ENCODE measurements at regions not wholly inside any gene's neighbourhood (a gene's known extent, or its start where the extent isn't known, plus 50 kb on each side); places are given as distances from the start of the nearest gene placed in this dataset.
A peak's percentile ranks its signal among the peaks of the same experiment; 100 is the strongest.

DNA sequence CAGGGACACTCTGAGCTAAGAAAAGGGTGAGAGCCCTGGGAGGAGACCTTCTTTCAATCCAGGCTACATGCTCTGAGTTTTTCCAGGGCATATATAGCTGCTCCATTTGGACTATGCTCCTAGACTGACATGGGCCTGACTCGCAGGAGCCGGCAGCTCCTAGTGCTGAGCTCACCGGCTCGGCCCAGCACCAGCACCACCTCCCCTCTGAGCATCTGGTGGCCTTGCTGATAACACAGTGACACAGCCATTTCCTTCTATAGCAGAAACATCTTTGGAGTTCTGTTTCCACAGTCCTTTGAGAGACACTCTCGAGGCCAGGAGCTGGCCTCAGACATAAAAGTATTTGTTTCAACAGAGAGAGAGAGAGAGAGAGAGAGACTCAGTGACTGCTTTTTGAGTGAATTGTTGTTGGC is 184.9 kb downstream of the TM9SF2 start (continued):
- no peak for TF ChIP-seq ZNF20 (CRISPR knock-in tag; IDR thresholded peaks at IDR 0.05)
- TF ChIP-seq, protein P1, sequence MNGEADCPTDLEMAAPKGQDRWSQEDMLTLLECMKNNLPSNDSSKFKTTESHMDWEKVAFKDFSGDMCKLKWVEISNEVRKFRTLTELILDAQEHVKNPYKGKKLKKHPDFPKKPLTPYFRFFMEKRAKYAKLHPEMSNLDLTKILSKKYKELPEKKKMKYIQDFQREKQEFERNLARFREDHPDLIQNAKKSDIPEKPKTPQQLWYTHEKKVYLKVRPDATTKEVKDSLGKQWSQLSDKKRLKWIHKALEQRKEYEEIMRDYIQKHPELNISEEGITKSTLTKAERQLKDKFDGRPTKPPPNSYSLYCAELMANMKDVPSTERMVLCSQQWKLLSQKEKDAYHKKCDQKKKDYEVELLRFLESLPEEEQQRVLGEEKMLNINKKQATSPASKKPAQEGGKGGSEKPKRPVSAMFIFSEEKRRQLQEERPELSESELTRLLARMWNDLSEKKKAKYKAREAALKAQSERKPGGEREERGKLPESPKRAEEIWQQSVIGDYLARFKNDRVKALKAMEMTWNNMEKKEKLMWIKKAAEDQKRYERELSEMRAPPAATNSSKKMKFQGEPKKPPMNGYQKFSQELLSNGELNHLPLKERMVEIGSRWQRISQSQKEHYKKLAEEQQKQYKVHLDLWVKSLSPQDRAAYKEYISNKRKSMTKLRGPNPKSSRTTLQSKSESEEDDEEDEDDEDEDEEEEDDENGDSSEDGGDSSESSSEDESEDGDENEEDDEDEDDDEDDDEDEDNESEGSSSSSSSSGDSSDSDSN (CRISPR knock-in tag; IDR thresholded peaks at IDR 0.05): peak; percentile 31; the same call in 1 of the 2 replicates
- no peak for TF ChIP-seq ZNF296 (CRISPR knock-in tag; conservative IDR thresholded peaks at IDR 0.05)
- TF ChIP-seq, protein P2, sequence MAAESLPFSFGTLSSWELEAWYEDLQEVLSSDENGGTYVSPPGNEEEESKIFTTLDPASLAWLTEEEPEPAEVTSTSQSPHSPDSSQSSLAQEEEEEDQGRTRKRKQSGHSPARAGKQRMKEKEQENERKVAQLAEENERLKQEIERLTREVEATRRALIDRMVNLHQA (CRISPR knock-in tag; IDR thresholded peaks at IDR 0.05): no peak
- no peak for TF ChIP-seq ZBTB8A (CRISPR knock-in tag; IDR thresholded peaks at IDR 0.05; ENCODE audit: borderline replicate concordance, low read depth)
- peak; percentile 33; the same call in 1 of the 2 replicates for TF ChIP-seq ZFX (CRISPR knock-in tag; IDR thresholded peaks at IDR 0.05; ENCODE audit: low read depth)
- no peak for TF ChIP-seq NCOA2 (CRISPR knock-in tag; IDR thresholded peaks at IDR 0.05)
- TF ChIP-seq HOXA3 (CRISPR knock-in tag; IDR thresholded peaks at IDR 0.05): 0 out of 2 replicates have a peak, but pooled peaks have one; percentile 15
- no peak for TF ChIP-seq LCORL (IDR thresholded peaks at IDR 0.05)
- 0 out of 2 replicates have a peak, but pooled peaks have one; percentile 17 for TF ChIP-seq LCORL (CRISPR knock-in tag; IDR thresholded peaks at IDR 0.05)
- TF ChIP-seq RFX1 (IDR thresholded peaks at IDR 0.05): no peak
- TF ChIP-seq, protein P3, sequence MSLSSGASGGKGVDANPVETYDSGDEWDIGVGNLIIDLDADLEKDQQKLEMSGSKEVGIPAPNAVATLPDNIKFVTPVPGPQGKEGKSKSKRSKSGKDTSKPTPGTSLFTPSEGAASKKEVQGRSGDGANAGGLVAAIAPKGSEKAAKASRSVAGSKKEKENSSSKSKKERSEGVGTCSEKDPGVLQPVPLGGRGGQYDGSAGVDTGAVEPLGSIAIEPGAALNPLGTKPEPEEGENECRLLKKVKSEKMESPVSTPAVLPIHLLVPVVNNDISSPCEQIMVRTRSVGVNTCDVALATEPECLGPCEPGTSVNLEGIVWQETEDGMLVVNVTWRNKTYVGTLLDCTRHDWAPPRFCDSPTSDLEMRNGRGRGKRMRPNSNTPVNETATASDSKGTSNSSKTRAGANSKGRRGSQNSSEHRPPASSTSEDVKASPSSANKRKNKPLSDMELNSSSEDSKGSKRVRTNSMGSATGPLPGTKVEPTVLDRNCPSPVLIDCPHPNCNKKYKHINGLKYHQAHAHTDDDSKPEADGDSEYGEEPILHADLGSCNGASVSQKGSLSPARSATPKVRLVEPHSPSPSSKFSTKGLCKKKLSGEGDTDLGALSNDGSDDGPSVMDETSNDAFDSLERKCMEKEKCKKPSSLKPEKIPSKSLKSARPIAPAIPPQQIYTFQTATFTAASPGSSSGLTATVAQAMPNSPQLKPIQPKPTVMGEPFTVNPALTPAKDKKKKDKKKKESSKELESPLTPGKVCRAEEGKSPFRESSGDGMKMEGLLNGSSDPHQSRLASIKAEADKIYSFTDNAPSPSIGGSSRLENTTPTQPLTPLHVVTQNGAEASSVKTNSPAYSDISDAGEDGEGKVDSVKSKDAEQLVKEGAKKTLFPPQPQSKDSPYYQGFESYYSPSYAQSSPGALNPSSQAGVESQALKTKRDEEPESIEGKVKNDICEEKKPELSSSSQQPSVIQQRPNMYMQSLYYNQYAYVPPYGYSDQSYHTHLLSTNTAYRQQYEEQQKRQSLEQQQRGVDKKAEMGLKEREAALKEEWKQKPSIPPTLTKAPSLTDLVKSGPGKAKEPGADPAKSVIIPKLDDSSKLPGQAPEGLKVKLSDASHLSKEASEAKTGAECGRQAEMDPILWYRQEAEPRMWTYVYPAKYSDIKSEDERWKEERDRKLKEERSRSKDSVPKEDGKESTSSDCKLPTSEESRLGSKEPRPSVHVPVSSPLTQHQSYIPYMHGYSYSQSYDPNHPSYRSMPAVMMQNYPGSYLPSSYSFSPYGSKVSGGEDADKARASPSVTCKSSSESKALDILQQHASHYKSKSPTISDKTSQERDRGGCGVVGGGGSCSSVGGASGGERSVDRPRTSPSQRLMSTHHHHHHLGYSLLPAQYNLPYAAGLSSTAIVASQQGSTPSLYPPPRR (CRISPR knock-in tag; IDR thresholded peaks at IDR 0.05; ENCODE audit: borderline replicate concordance): no peak
- no peak for TF ChIP-seq EHMT2 (IDR thresholded peaks at IDR 0.05; ENCODE audit: borderline replicate concordance, low read depth, low read length)
- TF ChIP-seq ZNF430 (CRISPR knock-in tag; IDR thresholded peaks at IDR 0.05): 0 out of 2 replicates have a peak, but pooled peaks have one; percentile 12
- TF ChIP-seq, protein P4, sequence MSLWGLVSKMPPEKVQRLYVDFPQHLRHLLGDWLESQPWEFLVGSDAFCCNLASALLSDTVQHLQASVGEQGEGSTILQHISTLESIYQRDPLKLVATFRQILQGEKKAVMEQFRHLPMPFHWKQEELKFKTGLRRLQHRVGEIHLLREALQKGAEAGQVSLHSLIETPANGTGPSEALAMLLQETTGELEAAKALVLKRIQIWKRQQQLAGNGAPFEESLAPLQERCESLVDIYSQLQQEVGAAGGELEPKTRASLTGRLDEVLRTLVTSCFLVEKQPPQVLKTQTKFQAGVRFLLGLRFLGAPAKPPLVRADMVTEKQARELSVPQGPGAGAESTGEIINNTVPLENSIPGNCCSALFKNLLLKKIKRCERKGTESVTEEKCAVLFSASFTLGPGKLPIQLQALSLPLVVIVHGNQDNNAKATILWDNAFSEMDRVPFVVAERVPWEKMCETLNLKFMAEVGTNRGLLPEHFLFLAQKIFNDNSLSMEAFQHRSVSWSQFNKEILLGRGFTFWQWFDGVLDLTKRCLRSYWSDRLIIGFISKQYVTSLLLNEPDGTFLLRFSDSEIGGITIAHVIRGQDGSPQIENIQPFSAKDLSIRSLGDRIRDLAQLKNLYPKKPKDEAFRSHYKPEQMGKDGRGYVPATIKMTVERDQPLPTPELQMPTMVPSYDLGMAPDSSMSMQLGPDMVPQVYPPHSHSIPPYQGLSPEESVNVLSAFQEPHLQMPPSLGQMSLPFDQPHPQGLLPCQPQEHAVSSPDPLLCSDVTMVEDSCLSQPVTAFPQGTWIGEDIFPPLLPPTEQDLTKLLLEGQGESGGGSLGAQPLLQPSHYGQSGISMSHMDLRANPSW (CRISPR knock-in tag; IDR thresholded peaks at IDR 0.05; ENCODE audit: borderline replicate concordance): no peak
- TF ChIP-seq, protein P5, sequence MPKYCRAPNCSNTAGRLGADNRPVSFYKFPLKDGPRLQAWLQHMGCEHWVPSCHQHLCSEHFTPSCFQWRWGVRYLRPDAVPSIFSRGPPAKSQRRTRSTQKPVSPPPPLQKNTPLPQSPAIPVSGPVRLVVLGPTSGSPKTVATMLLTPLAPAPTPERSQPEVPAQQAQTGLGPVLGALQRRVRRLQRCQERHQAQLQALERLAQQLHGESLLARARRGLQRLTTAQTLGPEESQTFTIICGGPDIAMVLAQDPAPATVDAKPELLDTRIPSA (CRISPR knock-in tag; IDR thresholded peaks at IDR 0.05; ENCODE audit: borderline replicate concordance): no peak
- 0 out of 2 replicates have a peak, but pooled peaks have one; percentile 9 for TF ChIP-seq GATAD2A (CRISPR knock-in tag; IDR thresholded peaks at IDR 0.05)
- TF ChIP-seq, protein P6, sequence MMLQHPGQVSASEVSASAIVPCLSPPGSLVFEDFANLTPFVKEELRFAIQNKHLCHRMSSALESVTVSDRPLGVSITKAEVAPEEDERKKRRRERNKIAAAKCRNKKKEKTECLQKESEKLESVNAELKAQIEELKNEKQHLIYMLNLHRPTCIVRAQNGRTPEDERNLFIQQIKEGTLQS (CRISPR knock-in tag; IDR thresholded peaks at IDR 0.05): no peak
